ENCODE measurements at regions not wholly inside any gene's neighbourhood (a gene's known extent, or its start where the extent isn't known, plus 50 kb on each side); places are given as distances from the start of the nearest gene placed in this dataset.

DNA sequence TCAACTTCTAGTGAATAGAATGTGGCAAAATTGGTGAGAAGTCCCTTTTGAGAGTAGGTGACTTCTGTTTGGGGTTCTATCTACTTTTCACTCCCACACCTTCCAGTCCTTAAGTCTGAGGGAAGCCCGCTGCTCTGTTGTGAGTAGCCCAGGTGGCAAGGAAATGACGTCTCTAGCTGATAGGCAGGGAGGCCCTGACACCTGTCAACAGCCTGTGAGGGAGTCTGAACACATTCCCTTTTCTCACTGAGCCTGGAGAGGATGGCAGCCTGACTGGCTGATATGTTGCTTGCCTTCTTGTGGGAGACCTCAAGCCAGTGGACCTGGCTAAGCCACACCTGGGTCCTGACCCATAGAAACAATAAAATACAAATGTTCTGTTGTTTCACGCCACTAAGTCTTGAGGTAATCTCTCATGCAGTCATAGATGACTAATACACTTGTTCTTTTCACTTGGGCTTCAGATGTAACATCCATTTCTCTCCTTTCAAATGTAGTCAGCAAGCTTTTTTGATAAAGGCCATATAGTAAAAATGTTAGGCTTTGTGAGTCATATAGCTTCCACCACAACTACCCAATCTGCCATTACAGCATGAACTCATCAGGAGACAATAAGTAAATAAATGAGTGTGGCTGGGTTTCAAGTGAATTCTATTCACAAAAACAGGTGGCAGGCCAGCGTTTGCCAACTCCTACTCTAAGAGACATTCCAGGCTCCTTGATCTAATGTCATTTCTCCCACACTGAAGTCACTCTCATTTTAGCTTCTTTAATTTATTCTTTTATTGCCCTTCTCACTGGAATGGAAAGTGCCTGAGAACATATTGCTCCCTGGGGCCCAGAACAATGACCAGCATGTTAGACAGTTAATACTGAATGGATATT lies 265.1 kb upstream of the MAD2L1 start:
- Mint-ChIP-seq H3K27ac (no peak overlapping the region), H3K4me1 (no peaks in the 10 kb centered on the region), H3K4me3 (no peak overlapping the region), H3K27me3 (no peaks in the 10 kb centered on the region), H3K9me3 (no peaks in the 10 kb centered on the region), H3K36me3 (no peaks in the 10 kb centered on the region)
- CTCF ChIA-PET: no interaction called here
- no peak for DNase-seq

DNA sequence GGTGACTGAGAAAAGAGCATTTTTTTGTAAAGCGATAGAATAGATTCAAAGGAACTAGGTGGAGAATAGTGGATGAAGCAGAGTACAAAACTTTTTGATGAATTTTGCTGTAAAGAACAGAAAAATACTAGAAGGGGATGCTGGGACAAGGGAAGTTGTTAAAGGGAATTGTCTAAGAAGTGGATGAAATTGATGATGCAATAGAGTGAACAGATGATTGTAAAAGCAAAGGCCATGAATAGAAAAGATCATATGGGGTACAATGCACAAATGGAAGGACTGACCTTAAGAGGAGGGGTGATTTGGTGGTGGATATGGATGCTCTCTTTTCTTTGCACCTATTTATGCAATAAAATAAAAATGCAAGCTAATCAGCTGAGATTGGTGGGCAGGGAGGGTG lies 262.7 kb upstream of the MAD2L1 start:
- Mint-ChIP-seq H3K4me1 (no peaks in the 10 kb centered on the region), H3K9me3 (no peaks in the 10 kb centered on the region), H3K27me3 (peaks cover 3% of the 10 kb centered on the region), H3K36me3 (no peaks in the 10 kb centered on the region), H3K27ac (no peak overlapping the region), H3K4me3 (no peak overlapping the region)
- DNase-seq: no peak
- CTCF ChIA-PET: no interaction called here

DNA sequence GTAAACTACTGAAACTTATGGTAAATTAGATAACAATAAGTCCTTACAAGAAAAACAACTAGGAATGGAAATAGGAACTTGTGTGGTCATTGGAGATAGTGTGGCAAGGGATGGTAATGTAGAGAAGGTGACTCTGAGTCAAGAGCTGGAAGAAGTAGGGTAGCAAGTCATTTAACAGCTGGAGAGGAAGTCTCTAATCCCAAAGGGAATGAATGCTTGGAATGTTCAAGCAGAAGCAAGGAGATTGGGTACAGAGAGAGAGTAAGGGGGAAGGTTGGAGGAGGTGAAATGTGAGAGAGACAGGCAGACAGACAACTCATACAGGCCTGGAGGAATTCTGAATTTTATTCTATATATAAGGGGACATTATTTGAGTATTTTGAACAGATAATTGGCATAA lies 260.6 kb upstream of the MAD2L1 start:
- Mint-ChIP-seq H3K4me1 (no peaks in the 10 kb centered on the region), H3K27ac (no peak overlapping the region), H3K27me3 (peaks cover 3% of the 10 kb centered on the region), H3K9me3 (no peaks in the 10 kb centered on the region), H3K36me3 (no peaks in the 10 kb centered on the region), H3K4me3 (no peak overlapping the region)
- CTCF ChIA-PET: no interaction called here
- DNase-seq: no peak

- Mint-ChIP-seq H3K27me3 (no peaks in the 10 kb centered on the region), H3K36me3 (no peaks in the 10 kb centered on the region), H3K4me3 (no peak overlapping the region), H3K27ac (no peak overlapping the region), H3K4me1 (no peaks in the 10 kb centered on the region), H3K9me3 (no peaks in the 10 kb centered on the region)
- DNase-seq: no peak
- CTCF ChIA-PET: no interaction called here
These were observed 252.6 kb upstream of the MAD2L1 start for GRCh38 chr4:120319046-120319767.

DNA sequence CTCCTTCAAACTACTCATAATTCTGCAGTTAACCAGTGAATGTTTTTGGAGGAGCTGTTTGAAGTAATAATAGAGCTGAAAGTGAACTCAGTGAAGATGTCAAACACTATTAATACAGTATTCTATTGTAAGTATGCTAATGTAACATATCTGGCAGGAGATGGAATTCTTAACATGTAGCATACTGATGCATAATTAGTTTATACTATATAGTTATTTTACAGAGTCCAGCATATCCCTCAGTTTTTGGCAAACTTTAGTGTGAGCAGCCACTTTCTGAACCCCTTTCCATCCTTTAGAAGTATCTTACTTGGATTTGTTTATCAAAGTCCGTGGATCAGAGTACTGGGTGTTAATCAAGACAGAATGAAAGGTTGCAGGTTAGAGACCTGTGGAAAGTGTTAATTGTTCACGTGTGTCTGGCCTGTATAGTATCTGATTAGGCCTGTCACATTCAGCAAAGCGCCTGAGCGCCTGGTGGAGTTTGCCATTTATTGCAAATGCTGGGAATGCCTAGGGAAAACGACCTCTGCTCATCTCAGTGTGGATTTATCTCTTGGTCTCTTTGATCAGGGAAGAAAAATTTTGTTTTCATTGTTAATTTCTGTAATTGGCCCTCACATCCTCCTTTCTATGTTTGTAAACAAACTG lies 251.7 kb upstream of the MAD2L1 start:
- no peaks in the 10 kb centered on the region for H3K36me3 Mint-ChIP-seq
- CTCF ChIA-PET: interaction anchor here (0.7 kb wide), 1 partner anchor 882 kb away, joined by 3 read pairs; no protein-coding TSS in a partner anchor
- H3K4me1 Mint-ChIP-seq: no peaks in the 10 kb centered on the region
- H3K27me3 Mint-ChIP-seq: no peaks in the 10 kb centered on the region
- no peak overlapping the region for H3K27ac Mint-ChIP-seq
- no peak for DNase-seq
- no peak overlapping the region for H3K4me3 Mint-ChIP-seq
- no peaks in the 10 kb centered on the region for H3K9me3 Mint-ChIP-seq

GRCh38 chr4:120317713-120318112 lies 251.1 kb upstream of the MAD2L1 start:
- Mint-ChIP-seq H3K27me3 (no peaks in the 10 kb centered on the region), H3K27ac (no peak overlapping the region), H3K4me1 (no peaks in the 10 kb centered on the region), H3K4me3 (no peak overlapping the region), H3K9me3 (no peaks in the 10 kb centered on the region), H3K36me3 (no peaks in the 10 kb centered on the region)
- CTCF ChIA-PET: interaction anchor here (0.7 kb wide), 1 partner anchor 882 kb away, joined by 3 read pairs; no protein-coding TSS in a partner anchor
- no peak for DNase-seq

DNA sequence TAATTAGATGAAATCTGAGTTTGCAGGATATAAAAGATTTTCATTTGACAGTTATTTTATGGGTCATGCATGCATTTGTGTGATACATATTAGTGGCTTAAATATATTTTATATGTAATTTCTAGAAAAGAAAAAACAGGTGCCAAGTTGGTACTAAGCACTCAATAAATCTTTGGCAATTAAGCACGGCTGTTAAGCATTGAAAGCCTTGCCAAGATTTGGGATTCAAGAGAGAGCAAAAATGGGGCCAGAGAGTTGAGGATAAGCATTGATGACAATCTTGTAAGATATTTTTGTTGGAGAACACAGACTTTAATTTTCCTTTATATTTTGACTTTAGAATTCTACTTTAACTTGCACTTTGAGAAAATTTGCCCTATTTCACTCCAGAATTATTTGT lies 249.8 kb upstream of the MAD2L1 start:
- no peak overlapping the region for H3K4me3 Mint-ChIP-seq
- no peak overlapping the region for H3K27ac Mint-ChIP-seq
- no peaks in the 10 kb centered on the region for H3K36me3 Mint-ChIP-seq
- DNase-seq: no peak
- no peaks in the 10 kb centered on the region for H3K27me3 Mint-ChIP-seq
- no peaks in the 10 kb centered on the region for H3K9me3 Mint-ChIP-seq
- H3K4me1 Mint-ChIP-seq: no peaks in the 10 kb centered on the region
- CTCF ChIA-PET: no interaction called here

- H3K27me3 Mint-ChIP-seq: no peaks in the 10 kb centered on the region
- CTCF ChIA-PET: no interaction called here
These were observed 248.3 kb upstream of the MAD2L1 start for GRCh38 chr4:120314969-120315368.

GRCh38 chr4:120304801-120305200 lies 238.2 kb upstream of the MAD2L1 start:
- Mint-ChIP-seq H3K4me3 (no peak overlapping the region), H3K27ac (no peak overlapping the region)
- no peak for DNase-seq

More at GRCh38 chr4:120314969-120315368, 248.3 kb upstream of the MAD2L1 start:
- no peak overlapping the region for H3K4me3 Mint-ChIP-seq
- no peaks in the 10 kb centered on the region for H3K4me1 Mint-ChIP-seq
- no peaks in the 10 kb centered on the region for H3K36me3 Mint-ChIP-seq
- no peak overlapping the region for H3K27ac Mint-ChIP-seq
- no peak for DNase-seq
- H3K9me3 Mint-ChIP-seq: peaks cover 3% of the 10 kb centered on the region

DNA sequence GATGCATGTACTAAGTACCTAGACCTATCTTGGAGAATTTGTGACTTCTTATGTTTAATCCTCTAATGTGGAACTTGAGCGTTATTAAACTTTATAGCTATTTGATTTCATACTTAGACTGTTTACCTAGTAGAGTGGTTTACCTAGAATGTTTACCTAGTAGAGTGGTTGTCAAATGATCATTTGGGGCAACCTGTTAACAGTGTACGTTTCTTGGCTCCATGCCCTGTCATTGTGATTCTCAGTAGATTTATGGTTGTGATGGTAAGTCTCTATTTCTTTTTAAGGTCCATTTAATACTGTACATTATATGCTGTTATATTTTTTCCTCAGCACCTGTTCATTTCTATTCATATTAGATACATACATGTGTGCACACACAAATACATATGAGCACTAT lies 233.0 kb upstream of the MAD2L1 start:
- Mint-ChIP-seq H3K36me3 (no peaks in the 10 kb centered on the region), H3K9me3 (no peaks in the 10 kb centered on the region), H3K4me3 (no peak overlapping the region), H3K27me3 (no peaks in the 10 kb centered on the region), H3K27ac (no peak overlapping the region), H3K4me1 (no peaks in the 10 kb centered on the region)
- DNase-seq: no peak
- CTCF ChIA-PET: no interaction called here

More at GRCh38 chr4:120304801-120305200, 238.2 kb upstream of the MAD2L1 start:
- CTCF ChIA-PET: no interaction called here
- H3K9me3 Mint-ChIP-seq: no peaks in the 10 kb centered on the region
- no peaks in the 10 kb centered on the region for H3K4me1 Mint-ChIP-seq
- no peaks in the 10 kb centered on the region for H3K27me3 Mint-ChIP-seq
- H3K36me3 Mint-ChIP-seq: no peaks in the 10 kb centered on the region

- no peaks in the 10 kb centered on the region for H3K27me3 Mint-ChIP-seq
- no peak overlapping the region for H3K27ac Mint-ChIP-seq
- H3K4me3 Mint-ChIP-seq: no peak overlapping the region
- H3K36me3 Mint-ChIP-seq: no peaks in the 10 kb centered on the region
- CTCF ChIA-PET: no interaction called here
- H3K4me1 Mint-ChIP-seq: no peaks in the 10 kb centered on the region
- H3K9me3 Mint-ChIP-seq: no peaks in the 10 kb centered on the region
- DNase-seq: no peak
These were observed 226.7 kb upstream of the MAD2L1 start for GRCh38 chr4:120293341-120293740.

- DNase-seq: no peak
- CTCF ChIA-PET: no interaction called here
- no peaks in the 10 kb centered on the region for H3K36me3 Mint-ChIP-seq
- no peaks in the 10 kb centered on the region for H3K4me1 Mint-ChIP-seq
- no peak overlapping the region for H3K4me3 Mint-ChIP-seq
- H3K27me3 Mint-ChIP-seq: no peaks in the 10 kb centered on the region
- no peaks in the 10 kb centered on the region for H3K9me3 Mint-ChIP-seq
- no peak overlapping the region for H3K27ac Mint-ChIP-seq
These were observed 224.9 kb upstream of the MAD2L1 start for GRCh38 chr4:120291541-120291940.

DNA sequence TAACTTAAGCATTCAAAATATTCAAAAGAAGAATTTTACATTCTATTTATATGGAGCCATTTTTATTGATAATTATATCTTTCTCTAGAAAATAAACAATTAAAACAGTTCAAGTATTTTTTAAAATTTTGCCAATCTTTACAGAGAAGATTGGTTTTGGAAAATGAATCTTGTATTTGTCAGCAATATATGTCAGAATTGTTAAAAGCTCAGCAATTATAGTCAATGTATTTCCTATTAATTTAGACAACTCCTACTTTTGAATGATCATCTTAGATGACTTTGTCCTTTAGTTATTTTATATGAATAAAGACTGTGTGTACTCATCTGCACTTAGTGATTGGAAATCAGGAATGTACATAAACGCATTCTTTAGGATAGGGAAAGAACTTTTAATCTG lies 223.9 kb upstream of the MAD2L1 start:
- no peaks in the 10 kb centered on the region for H3K36me3 Mint-ChIP-seq
- CTCF ChIA-PET: no interaction called here
- DNase-seq: no peak
- no peak overlapping the region for H3K4me3 Mint-ChIP-seq
- no peaks in the 10 kb centered on the region for H3K9me3 Mint-ChIP-seq
- H3K4me1 Mint-ChIP-seq: no peaks in the 10 kb centered on the region
- no peaks in the 10 kb centered on the region for H3K27me3 Mint-ChIP-seq
- no peak overlapping the region for H3K27ac Mint-ChIP-seq

DNA sequence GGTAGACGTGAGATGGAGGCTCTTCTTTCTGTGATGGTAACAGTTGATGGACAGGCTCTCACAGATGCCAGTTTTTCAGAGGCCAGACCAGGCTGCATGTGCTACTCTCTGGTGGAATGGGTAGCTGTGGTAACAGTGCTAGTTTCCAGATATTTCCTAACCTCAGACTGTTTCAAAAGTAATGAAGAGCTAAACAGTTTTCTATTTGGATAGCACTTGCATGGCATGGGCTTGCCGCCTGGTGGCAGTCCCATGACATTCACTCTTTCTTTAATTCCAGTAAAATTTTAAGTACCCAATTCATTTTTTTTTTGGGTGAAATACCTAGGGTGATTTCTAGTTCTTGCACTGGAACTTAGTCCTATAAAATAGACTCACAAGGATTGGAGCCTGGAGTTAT lies 220.2 kb upstream of the MAD2L1 start:
- Mint-ChIP-seq H3K4me1 (no peaks in the 10 kb centered on the region), H3K36me3 (no peaks in the 10 kb centered on the region), H3K4me3 (no peak overlapping the region), H3K27me3 (no peaks in the 10 kb centered on the region), H3K9me3 (no peaks in the 10 kb centered on the region), H3K27ac (no peak overlapping the region)
- CTCF ChIA-PET: no interaction called here
- no peak for DNase-seq

All from activated naive CD4-positive, alpha-beta T cell treated with anti-CD3 and anti-CD28 coated beads, Interleukin-2, amount 10 ng/mL, durations not matched to agents 7 days and 5 days (primary cell).